IMR-90 (cell line): ENCODE measurements at regions not wholly inside any gene's neighbourhood (a gene's known extent, or its start where the extent isn't known, plus 50 kb on each side); places are given as distances from the start of the nearest gene placed in this dataset.
"Not testable (repeated sequence)": the region's sequence is repeated elsewhere in the genome, so short reads cannot be mapped to it uniquely, and the experiment has no call there.

ENCODE experiments used
- ATAC-seq: fragments of 200-7000 bp; cut with Tn5 transposase; 2 replicates; pipeline ENCODE4 v1.9.1; 2020; ENCODE audit warnings: low read depth, mild to moderate bottlenecking, moderate library complexity
- BruUV-seq: library from RNA; stranded (reverse); fragments of 400-500 nt; replicated peaks from 2 replicates; lab custom pipeline; 2021; lab: Mats Ljungman, UMichigan
- CTCF ChIA-PET: fragments of 300-600 bp; formaldehyde crosslinking; extraction: SDS; loops from one replicate; lab custom pipeline; 2021; ENCODE audit warnings: antibody characterized with exemption; lab: Yijun Ruan, JAX
- POLR2A ChIA-PET: fragments of 300-600 bp; sonication (Branson Sonifier 250); formaldehyde crosslinking; loops from one replicate; lab custom pipeline; 2022; ENCODE audit warnings: antibody characterized with exemption; ENCODE audit not compliant: unreplicated experiment; lab: Charles Lee
- DNase-seq: peaks from one replicate; pipeline ENCODE4 v3.0.0; 2013
- H2AFZ ChIP-seq: replicated peaks from 2 replicates; pipeline ENCODE3; 2013; ENCODE audit warnings: low read length, mild to moderate bottlenecking; ENCODE audit not compliant: poor library complexity
- H2AK5ac ChIP-seq: 2 replicates; pipeline ENCODE4 v1.6.1; 2013; ENCODE audit warnings: low read depth, low read length, inconsistent platforms
- H2AK9ac ChIP-seq: replicated peaks from 2 replicates; pipeline ENCODE3; 2013; ENCODE audit warnings: mild to moderate bottlenecking, low read depth, low read length, moderate library complexity; ENCODE audit not compliant: poor library complexity
- H2BK120ac ChIP-seq: 2 replicates; pipeline ENCODE4 v1.6.1; 2013; ENCODE audit warnings: low read depth, low read length, inconsistent platforms
- H2BK15ac ChIP-seq: 3 replicates; pipeline ENCODE4 v1.6.1; 2013; ENCODE audit warnings: low read depth, low read length, inconsistent platforms
- H2BK20ac ChIP-seq: 2 replicates; pipeline ENCODE4 v1.6.1; 2013; ENCODE audit warnings: low read depth, mild to moderate bottlenecking, inconsistent platforms, low read length, moderate library complexity
- H2BK5ac ChIP-seq: 2 replicates; pipeline ENCODE4 v1.6.1; 2013; ENCODE audit warnings: mild to moderate bottlenecking, low read depth, low read length, inconsistent platforms; ENCODE audit not compliant: poor library complexity, severe bottlenecking
- H3K14ac ChIP-seq: replicated peaks from 2 replicates; pipeline ENCODE4 v1.6.1; 2013; ENCODE audit warnings: low read depth, low read length, inconsistent platforms
- H3K18ac ChIP-seq: 2 replicates; pipeline ENCODE4 v1.6.1; 2013; ENCODE audit warnings: low read depth, low read length, control low read depth
- H3K23ac ChIP-seq: 2 replicates; pipeline ENCODE4 v1.6.1; 2013; ENCODE audit warnings: low read depth, low read length, inconsistent platforms
- H3K27ac ChIP-seq: 2 replicates; pipeline ENCODE4 v1.5.1; 2013; ENCODE audit warnings: mild to moderate bottlenecking, control low read depth, low read length; ENCODE audit not compliant: insufficient read depth
- H3K27me3 ChIP-seq: 2 replicates; pipeline ENCODE4 v1.6.1; 2013; ENCODE audit warnings: low read length; ENCODE audit not compliant: control insufficient read depth, insufficient read depth
- H3K36me3 ChIP-seq: 2 replicates; pipeline ENCODE4 v1.6.1; 2013; ENCODE audit warnings: low read length, mixed read lengths; ENCODE audit not compliant: control insufficient read depth, insufficient read depth
- H3K4ac ChIP-seq: 2 replicates; pipeline ENCODE4 v1.6.1; 2013; ENCODE audit warnings: low read depth, low read length, inconsistent platforms
- H3K4me1 ChIP-seq: 2 replicates; pipeline ENCODE4 v1.6.1; 2013; ENCODE audit warnings: low read length, mixed read lengths; ENCODE audit not compliant: control insufficient read depth, insufficient read depth
- H3K4me2 ChIP-seq: 2 replicates; pipeline ENCODE4 v1.6.1; 2013; ENCODE audit warnings: low read depth, mild to moderate bottlenecking, control low read depth, low read length, moderate library complexity
- H3K4me3 ChIP-seq: 2 replicates; pipeline ENCODE4 v1.5.1; 2013; ENCODE audit warnings: low read depth, mild to moderate bottlenecking, control low read depth, low read length, moderate library complexity; ENCODE audit not compliant: insufficient read depth
- H3K56ac ChIP-seq: 2 replicates; pipeline ENCODE4 v1.6.1; 2013; ENCODE audit warnings: low read length, inconsistent platforms; ENCODE audit not compliant: insufficient read depth; ENCODE audit errors: extremely low read depth
- H3K79me1 ChIP-seq, 2 experiments: 2 replicates each; pipeline ENCODE4 v1.6.1; 2013; ENCODE audit warnings: low read length in 2 of 2, inconsistent platforms in 1 of 2, low read depth in 1 of 2
- H3K9ac ChIP-seq: 2 replicates; pipeline ENCODE4 v1.6.1; 2013; ENCODE audit warnings: low read depth, low read length, control low read depth
- H3K9me1 ChIP-seq: 2 replicates; pipeline ENCODE4 v1.6.1; 2013; ENCODE audit warnings: low read length, inconsistent platforms; ENCODE audit not compliant: insufficient read depth
- H3K9me3 ChIP-seq: 2 replicates; pipeline ENCODE4 v1.6.1; 2013; ENCODE audit warnings: low read length; ENCODE audit not compliant: control insufficient read depth, insufficient read depth
- H4K20me1 ChIP-seq: 2 replicates; pipeline ENCODE4 v1.6.1; 2013; ENCODE audit warnings: low read length, inconsistent platforms; ENCODE audit not compliant: insufficient read depth
- H4K5ac ChIP-seq: 2 replicates; pipeline ENCODE4 v1.6.1; 2013; ENCODE audit warnings: mild to moderate bottlenecking, low read depth, low read length, control low read depth
- H4K8ac ChIP-seq, 2 experiments: 2 replicates each; pipeline ENCODE4 v1.6.1; 2013; ENCODE audit warnings: low read depth in 2 of 2, low read length in 2 of 2, control low read depth in 1 of 2, inconsistent platforms in 1 of 2
- H4K91ac ChIP-seq: 2 replicates; pipeline ENCODE4 v1.6.1; 2013; ENCODE audit warnings: low read depth, low read length, inconsistent platforms; ENCODE audit not compliant: insufficient read depth
- WGBS, 2 experiments: methylation state at CpG; one replicate each; pipeline versions ENCODE4 v1.1.5 to v1.1.7; 2013; ENCODE audit warnings: missing lambda C conversion rate in 2 of 2; ENCODE audit not compliant: insufficient read length in 1 of 2; ENCODE audit errors: extremely low coverage in 2 of 2; 5-methylcytosine and 5-hydroxymethylcytosine counted together
- dilution Hi-C: fragments of 300-500 bp; cut with HindIII; formaldehyde crosslinking; loops from one replicate; pipeline ENCODE4 v1.14.3; 2018; ENCODE audit warnings: low sequenced_read_pairs; ENCODE audit not compliant: unreplicated experiment
- in situ Hi-C: fragments of 300-500 bp; cut with MboI; formaldehyde crosslinking; loops from 3 replicates; pipeline ENCODE4 v1.14.3; 2019; ENCODE audit warnings: low sequenced_read_pairs, inconsistent platforms, mixed read lengths
- intact Hi-C: fragments of 100-400 bp; cut with micrococcal nuclease; formaldehyde crosslinking; loops from 2 replicates; pipeline ENCODE4 v1.10.0; 2022

- H3K4ac ChIP-seq, H2BK15ac ChIP-seq, H3K56ac ChIP-seq, H3K4me2 ChIP-seq, H3K4me1 ChIP-seq, H3K14ac ChIP-seq, H2BK5ac ChIP-seq, H3K4me3 ChIP-seq, dilution Hi-C loops, CTCF ChIA-PET, H3K27me3 ChIP-seq, H4K91ac ChIP-seq, H2AFZ ChIP-seq, H4K20me1 ChIP-seq, H2BK120ac ChIP-seq, H3K27ac ChIP-seq, H2AK5ac ChIP-seq, ATAC-seq, H2AK9ac ChIP-seq, H3K79me1 ChIP-seq, H2BK20ac ChIP-seq, H3K9ac ChIP-seq, DNase-seq, BruUV-seq, H4K8ac ChIP-seq, in situ Hi-C loops, H3K36me3 ChIP-seq, intact Hi-C loops, H3K9me3 ChIP-seq, H3K9me1 ChIP-seq, H3K18ac ChIP-seq, H3K23ac ChIP-seq, H4K5ac ChIP-seq, POLR2A ChIA-PET: not testable (repeated sequence)
- no CpG with 5 or more reads among the region's 2 CpGs for WGBS, 2 experiments
Measured at GRCh38 chr2:131654107-131654506, 126.4 kb downstream of the CCDC74A start.
